ENCODE measurements at regions not wholly inside any gene's neighbourhood (a gene's known extent, or its start where the extent isn't known, plus 50 kb on each side); places are given as distances from the start of the nearest gene placed in this dataset.
"Not testable (repeated sequence)": the region's sequence is repeated elsewhere in the genome, so short reads cannot be mapped to it uniquely, and the experiment has no call there.

GRCh38 chr6:144415014-144415413 is 129.9 kb downstream of the UTRN start:
- Histone ChIP-seq H3K9me3 (ENCODE audit: control insufficient read depth in 2 of 2, insufficient read depth in 1 of 2, low read depth in 1 of 2, low read length in 1 of 2) (no peaks in the 10 kb centered on the region), H3K4me3 (ENCODE audit: low read depth in 1 of 2, low read length in 2 of 2) (no peak overlapping the region), H3K27me3 (ENCODE audit: control insufficient read depth in 1 of 2, insufficient read depth in 2 of 2, low read length in 2 of 2) (no peaks in the 10 kb centered on the region), H3K27ac (ENCODE audit: low read depth in 2 of 2, low read length in 1 of 2) (no peak overlapping the region), H3K36me3 (ENCODE audit: control insufficient read depth in 2 of 2, insufficient read depth in 2 of 2, low read length in 1 of 2) (no peaks in the 10 kb centered on the region), H3K4me1 (ENCODE audit: control insufficient read depth in 2 of 2, insufficient read depth in 2 of 2, low read length in 1 of 2) (peaks cover 2 to 3% of the 10 kb centered on the region in 2 donors)
- 70 to 77% methylated on average over 3 of the region's 3 CpGs for WGBS, 2 donors

- WGBS, 2 donors: 60 to 66% methylated on average over 2 of the region's 2 CpGs
- H3K9me3 ChIP-seq (ENCODE audit: control insufficient read depth in 2 of 2, insufficient read depth in 1 of 2, low read depth in 1 of 2, low read length in 1 of 2): no peaks in the 10 kb centered on the region
- H3K27ac ChIP-seq (ENCODE audit: low read depth in 2 of 2, low read length in 1 of 2): no peak overlapping the region
- H3K4me3 ChIP-seq (ENCODE audit: low read depth in 1 of 2, low read length in 2 of 2): no peak overlapping the region
- no peaks in the 10 kb centered on the region for H3K36me3 ChIP-seq (ENCODE audit: control insufficient read depth in 2 of 2, insufficient read depth in 2 of 2, low read length in 1 of 2)
- no peaks in the 10 kb centered on the region for H3K27me3 ChIP-seq (ENCODE audit: control insufficient read depth in 1 of 2, insufficient read depth in 2 of 2, low read length in 2 of 2)
- peaks cover 2 to 3% of the 10 kb centered on the region in 2 donors for H3K4me1 ChIP-seq (ENCODE audit: control insufficient read depth in 2 of 2, insufficient read depth in 2 of 2, low read length in 1 of 2)
Observed at GRCh38 chr6:144415835-144416237, 130.7 kb downstream of the UTRN start.

GRCh38 chr6:144416244-144416643 is 131.1 kb downstream of the UTRN start:
- no peaks in the 10 kb centered on the region for H3K27me3 ChIP-seq (ENCODE audit: control insufficient read depth in 1 of 2, insufficient read depth in 2 of 2, low read length in 2 of 2)
- no peaks in the 10 kb centered on the region for H3K36me3 ChIP-seq (ENCODE audit: control insufficient read depth in 2 of 2, insufficient read depth in 2 of 2, low read length in 1 of 2)
- no peak overlapping the region for H3K27ac ChIP-seq (ENCODE audit: low read depth in 2 of 2, low read length in 1 of 2)
- H3K4me3 ChIP-seq (ENCODE audit: low read depth in 1 of 2, low read length in 2 of 2): no peak overlapping the region
- 91 to 95% methylated on average over 4 of the region's 4 CpGs for WGBS, 2 donors
- no peaks in the 10 kb centered on the region for H3K9me3 ChIP-seq (ENCODE audit: control insufficient read depth in 2 of 2, insufficient read depth in 1 of 2, low read depth in 1 of 2, low read length in 1 of 2)
- H3K4me1 ChIP-seq (ENCODE audit: control insufficient read depth in 2 of 2, insufficient read depth in 2 of 2, low read length in 1 of 2): peaks cover 2 to 3% of the 10 kb centered on the region in 2 donors

GRCh38 chr6:144416773-144417172 is 131.6 kb downstream of the UTRN start:
- H3K9me3 ChIP-seq (ENCODE audit: control insufficient read depth in 2 of 2, insufficient read depth in 1 of 2, low read depth in 1 of 2, low read length in 1 of 2): no peaks in the 10 kb centered on the region
- WGBS, 2 donors: 79 to 89% methylated on average over 1 of the region's 1 CpG
- H3K27ac ChIP-seq (ENCODE audit: low read depth in 2 of 2, low read length in 1 of 2): no peak overlapping the region
- H3K4me3 ChIP-seq (ENCODE audit: low read depth in 1 of 2, low read length in 2 of 2): no peak overlapping the region
- H3K36me3 ChIP-seq (ENCODE audit: control insufficient read depth in 2 of 2, insufficient read depth in 2 of 2, low read length in 1 of 2): no peaks in the 10 kb centered on the region
- no peaks in the 10 kb centered on the region for H3K27me3 ChIP-seq (ENCODE audit: control insufficient read depth in 1 of 2, insufficient read depth in 2 of 2, low read length in 2 of 2)
- H3K4me1 ChIP-seq (ENCODE audit: control insufficient read depth in 2 of 2, insufficient read depth in 2 of 2, low read length in 1 of 2): peaks cover 2 to 3% of the 10 kb centered on the region in 2 donors

- Histone ChIP-seq H3K4me1 (ENCODE audit: control insufficient read depth in 2 of 2, insufficient read depth in 2 of 2, low read length in 1 of 2) (peaks cover 2 to 3% of the 10 kb centered on the region in 2 donors), H3K9me3 (ENCODE audit: control insufficient read depth in 2 of 2, insufficient read depth in 1 of 2, low read depth in 1 of 2, low read length in 1 of 2) (no peaks in the 10 kb centered on the region), H3K36me3 (ENCODE audit: control insufficient read depth in 2 of 2, insufficient read depth in 2 of 2, low read length in 1 of 2) (peaks cover 0 to 1% of the 10 kb centered on the region in 2 donors), H3K4me3 (ENCODE audit: low read depth in 1 of 2, low read length in 2 of 2) (no peak overlapping the region), H3K27me3 (ENCODE audit: control insufficient read depth in 1 of 2, insufficient read depth in 2 of 2, low read length in 2 of 2) (no peaks in the 10 kb centered on the region), H3K27ac (ENCODE audit: low read depth in 2 of 2, low read length in 1 of 2) (no peak overlapping the region)
Observed at GRCh38 chr6:144417681-144418080, 132.5 kb downstream of the UTRN start.

- WGBS, 2 donors: 70 to 77% methylated on average over 6 of the region's 6 CpGs
Observed at GRCh38 chr6:144418959-144419545, 133.9 kb downstream of the UTRN start.

GRCh38 chr6:144423167-144423566 is 138.0 kb downstream of the UTRN start:
- H3K4me3 ChIP-seq (ENCODE audit: low read depth in 1 of 2, low read length in 2 of 2): no peak overlapping the region
- H3K9me3 ChIP-seq (ENCODE audit: control insufficient read depth in 2 of 2, insufficient read depth in 1 of 2, low read depth in 1 of 2, low read length in 1 of 2): no peaks in the 10 kb centered on the region
- no peak overlapping the region for H3K27ac ChIP-seq (ENCODE audit: low read depth in 2 of 2, low read length in 1 of 2)
- no peaks in the 10 kb centered on the region for H3K27me3 ChIP-seq (ENCODE audit: control insufficient read depth in 1 of 2, insufficient read depth in 2 of 2, low read length in 2 of 2)
- 63 to 66% methylated on average over 3 of the region's 3 CpGs for WGBS, 2 donors
- H3K4me1 ChIP-seq (ENCODE audit: control insufficient read depth in 2 of 2, insufficient read depth in 2 of 2, low read length in 1 of 2): no peaks in the 10 kb centered on the region
- H3K36me3 ChIP-seq (ENCODE audit: control insufficient read depth in 2 of 2, insufficient read depth in 2 of 2, low read length in 1 of 2): peaks cover 6 to 9% of the 10 kb centered on the region in 2 donors

More at GRCh38 chr6:144418959-144419545, 133.9 kb downstream of the UTRN start:
- Histone ChIP-seq H3K27ac (ENCODE audit: low read depth in 2 of 2, low read length in 1 of 2) (no peak overlapping the region), H3K27me3 (ENCODE audit: control insufficient read depth in 1 of 2, insufficient read depth in 2 of 2, low read length in 2 of 2) (no peaks in the 10 kb centered on the region), H3K9me3 (ENCODE audit: control insufficient read depth in 2 of 2, insufficient read depth in 1 of 2, low read depth in 1 of 2, low read length in 1 of 2) (no peaks in the 10 kb centered on the region), H3K36me3 (ENCODE audit: control insufficient read depth in 2 of 2, insufficient read depth in 2 of 2, low read length in 1 of 2) (peaks cover 2 to 5% of the 10 kb centered on the region in 2 donors), H3K4me1 (ENCODE audit: control insufficient read depth in 2 of 2, insufficient read depth in 2 of 2, low read length in 1 of 2) (peaks cover 2 to 3% of the 10 kb centered on the region in 2 donors), H3K4me3 (ENCODE audit: low read depth in 1 of 2, low read length in 2 of 2) (no peak overlapping the region)

GRCh38 chr6:144429753-144430152 is 144.6 kb downstream of the UTRN start:
- H3K4me3 ChIP-seq (ENCODE audit: low read depth in 1 of 2, low read length in 2 of 2): no peak overlapping the region
- peaks cover 3 to 8% of the 10 kb centered on the region in 2 donors for H3K36me3 ChIP-seq (ENCODE audit: control insufficient read depth in 2 of 2, insufficient read depth in 2 of 2, low read length in 1 of 2)
- H3K9me3 ChIP-seq (ENCODE audit: control insufficient read depth in 2 of 2, insufficient read depth in 1 of 2, low read depth in 1 of 2, low read length in 1 of 2): no peaks in the 10 kb centered on the region
- WGBS, 2 donors: 97 to 99% methylated on average over 1 of the region's 1 CpG
- no peaks in the 10 kb centered on the region for H3K27me3 ChIP-seq (ENCODE audit: control insufficient read depth in 1 of 2, insufficient read depth in 2 of 2, low read length in 2 of 2)
- H3K27ac ChIP-seq (ENCODE audit: low read depth in 2 of 2, low read length in 1 of 2): no peak overlapping the region
- no peaks in the 10 kb centered on the region for H3K4me1 ChIP-seq (ENCODE audit: control insufficient read depth in 2 of 2, insufficient read depth in 2 of 2, low read length in 1 of 2)

GRCh38 chr6:144433446-144433845 is 148.3 kb downstream of the UTRN start:
- H3K27ac ChIP-seq (ENCODE audit: low read depth in 2 of 2, low read length in 1 of 2); H3K36me3 ChIP-seq (ENCODE audit: control insufficient read depth in 2 of 2, insufficient read depth in 2 of 2, low read length in 1 of 2); H3K4me3 ChIP-seq (ENCODE audit: low read depth in 1 of 2, low read length in 2 of 2); H3K9me3 ChIP-seq (ENCODE audit: control insufficient read depth in 2 of 2, insufficient read depth in 1 of 2, low read depth in 1 of 2, low read length in 1 of 2); H3K27me3 ChIP-seq (ENCODE audit: control insufficient read depth in 1 of 2, insufficient read depth in 2 of 2, low read length in 2 of 2); H3K4me1 ChIP-seq (ENCODE audit: control insufficient read depth in 2 of 2, insufficient read depth in 2 of 2, low read length in 1 of 2): not testable (repeated sequence)
- WGBS, 2 donors: 96 to 98% methylated on average over 11 to 24 of the region's 24 CpGs

- Histone ChIP-seq H3K4me3 (ENCODE audit: low read depth in 1 of 2, low read length in 2 of 2) (no peak overlapping the region), H3K27ac (ENCODE audit: low read depth in 2 of 2, low read length in 1 of 2) (no peak overlapping the region), H3K4me1 (ENCODE audit: control insufficient read depth in 2 of 2, insufficient read depth in 2 of 2, low read length in 1 of 2) (no peaks in the 10 kb centered on the region), H3K36me3 (ENCODE audit: control insufficient read depth in 2 of 2, insufficient read depth in 2 of 2, low read length in 1 of 2) (peaks cover 8 to 10% of the 10 kb centered on the region in 2 donors), H3K9me3 (ENCODE audit: control insufficient read depth in 2 of 2, insufficient read depth in 1 of 2, low read depth in 1 of 2, low read length in 1 of 2) (no peaks in the 10 kb centered on the region), H3K27me3 (ENCODE audit: control insufficient read depth in 1 of 2, insufficient read depth in 2 of 2, low read length in 2 of 2) (no peaks in the 10 kb centered on the region)
- WGBS, 2 donors: 94 to 95% methylated on average over 6 of the region's 6 CpGs
Observed at GRCh38 chr6:144434308-144434990, 149.3 kb downstream of the UTRN start.
